Keratinocyte (primary cell): ENCODE measurements at regions not wholly inside any gene's neighbourhood (a gene's known extent, or its start where the extent isn't known, plus 50 kb on each side); places are given as distances from the start of the nearest gene placed in this dataset.

Experiments
- CTCF ChIP-seq, 3 experiments: IDR thresholded peaks in 1 of 3; conservative IDR thresholded peaks in 1 of 3; optimal IDR thresholded peaks in 1 of 3; 2 replicates in 2 of 3; 3 replicates in 1 of 3; pipeline versions ENCODE3 to v1.5.1; 2011; ENCODE audit warnings: low read length in 3 of 3, mild to moderate bottlenecking in 3 of 3, moderate library complexity in 2 of 3, control low read depth in 1 of 3, inconsistent platforms in 1 of 3; ENCODE audit not compliant: insufficient read depth in 2 of 3; ENCODE audit errors: extremely low read depth in 1 of 3
- EZH2 ChIP-seq: IDR thresholded peaks from one replicate; pipeline ENCODE4 v1.6.1; 2012; ENCODE audit warnings: inconsistent platforms, mild to moderate bottlenecking, low read length, moderate library complexity

- TF ChIP-seq CTCF (optimal IDR thresholded peaks at IDR 0.05 in 1 of 3, IDR thresholded peaks at IDR 0.05 in 1 of 3, conservative IDR thresholded peaks at IDR 0.05 in 1 of 3; ENCODE audit: extremely low read depth in 1 of 3, insufficient read depth in 2 of 3, low read length in 3 of 3) = no peak
- no peak for TF ChIP-seq EZH2
Observed at GRCh38 chr18:37671119-37671518, 105.5 kb upstream of the CELF4 start.
